Ovary (tissue), 7 donors: ENCODE measurements at regions not wholly inside any gene's neighbourhood (a gene's known extent, or its start where the extent isn't known, plus 50 kb on each side); places are given as distances from the start of the nearest gene placed in this dataset. TPM values are rescaled to one million over a fixed set of nuclear protein-coding genes. Genes with fewer than 3 reads are reported as not detected.
A peak's percentile ranks its signal among the peaks of the same experiment; 100 is the strongest.

ENCODE experiments used
- DNase-seq, 5 donors: peaks; one replicate each; pipeline ENCODE4 v3.0.0-alpha.2; 2019 to 2020
- H3K27ac ChIP-seq, 2 donors: fragments of 200-600 bp; one replicate each; pipeline versions ENCODE4 v1.5.1 to v1.8.0; 2019 to 2022
- H3K27me3 ChIP-seq: fragments of 200-600 bp; one replicate; pipeline ENCODE4 v1.8.0; 2022
- H3K36me3 ChIP-seq: fragments of 200-600 bp; sonication (generic); one replicate; pipeline ENCODE4 v1.5.1; 2019
- H3K4me1 ChIP-seq: one replicate; pipeline ENCODE4 v1.8.1; 2013; ENCODE audit warnings: mild to moderate bottlenecking, moderate library complexity; ENCODE audit not compliant: insufficient read depth
- H3K4me3 ChIP-seq: fragments of 200-600 bp; sonication (generic); one replicate; pipeline ENCODE4 v1.5.1; 2017
- H3K9me3 ChIP-seq, 2 donors: fragments of 200-600 bp in 1 of 2; sonication (generic) in 1 of 2; one replicate each; pipeline versions ENCODE4 v1.5.1 to v1.8.1; 2013 to 2019; ENCODE audit warnings: mild to moderate bottlenecking in 1 of 2, moderate library complexity in 1 of 2
- EP300 ChIP-seq: sonication (generic); formaldehyde crosslinking; IDR thresholded peaks from one replicate; pipeline ENCODE4 v1.6.1; 2017; ENCODE audit warnings: antibody characterized with exemption
- POLR2A ChIP-seq: fragments of 450-650 bp; IDR thresholded peaks from one replicate; pipeline ENCODE4 v1.6.1; 2017; ENCODE audit warnings: antibody characterized with exemption, mild to moderate bottlenecking, moderate library complexity
- WGBS, 3 donors: extraction: QIAGEN DNeasy Blood & Tissue Kit in 1 of 3; methylation state at CpG; one replicate each; pipeline versions ENCODE4 v1.1.5 to v1.1.7; 2013 to 2017; 5-methylcytosine and 5-hydroxymethylcytosine counted together
- intact Hi-C, 4 donors: fragments of 100-400 bp; cut with DNase I; formaldehyde crosslinking; loops; one replicate each; pipeline versions ENCODE4 v1.11.0 to v1.15.1; 2022 to 2023
- small RNA-seq: library from RNA; depleted of rRNA; stranded (forward); fragments of <200 nt; gene quantifications from one replicate; pipeline ENCODE3, GENCODE V24; 2016
- TF ChIP-seq, protein P1 (sequence below), 3 donors: fragments of 450-650 bp in 2 of 3; fragments of 200-600 bp in 1 of 3; IDR thresholded peaks; one replicate each; pipeline versions ENCODE4 v1.5.1 to v1.8.0; 2016 to 2022; ENCODE audit warnings: antibody characterized with exemption in 3 of 3, mild to moderate bottlenecking in 1 of 3
- donor health status: DM: no; HTN: no; CAD: no; lungs with moderate emphysema.
- donor health status: DM: no; HTN: no; CAD: no.
- donor health status: Bipolar disorder and iron deficiency.
- donor health status: DM: no; HTN: no; CAD: no.
- donor health status: DM: yes; HTN: yes; CAD: no.

- Histone ChIP-seq H3K36me3 (no peaks in the 10 kb centered on the region), H3K9me3 (no peaks in the 10 kb centered on the region), H3K4me3 (no peak overlapping the region), H3K27me3 (no peaks in the 10 kb centered on the region), H3K4me1 (no peaks in the 10 kb centered on the region), H3K27ac (no peak overlapping the region)
- DNase-seq, result peak in 1 of 5 donors; percentile 16
- intact Hi-C loops, result loop anchor here in 1 of 4 donors (10.0 kb wide), 1 partner anchor 244 kb away; no protein-coding TSS in a partner anchor
- TF ChIP-seq, protein P1, sequence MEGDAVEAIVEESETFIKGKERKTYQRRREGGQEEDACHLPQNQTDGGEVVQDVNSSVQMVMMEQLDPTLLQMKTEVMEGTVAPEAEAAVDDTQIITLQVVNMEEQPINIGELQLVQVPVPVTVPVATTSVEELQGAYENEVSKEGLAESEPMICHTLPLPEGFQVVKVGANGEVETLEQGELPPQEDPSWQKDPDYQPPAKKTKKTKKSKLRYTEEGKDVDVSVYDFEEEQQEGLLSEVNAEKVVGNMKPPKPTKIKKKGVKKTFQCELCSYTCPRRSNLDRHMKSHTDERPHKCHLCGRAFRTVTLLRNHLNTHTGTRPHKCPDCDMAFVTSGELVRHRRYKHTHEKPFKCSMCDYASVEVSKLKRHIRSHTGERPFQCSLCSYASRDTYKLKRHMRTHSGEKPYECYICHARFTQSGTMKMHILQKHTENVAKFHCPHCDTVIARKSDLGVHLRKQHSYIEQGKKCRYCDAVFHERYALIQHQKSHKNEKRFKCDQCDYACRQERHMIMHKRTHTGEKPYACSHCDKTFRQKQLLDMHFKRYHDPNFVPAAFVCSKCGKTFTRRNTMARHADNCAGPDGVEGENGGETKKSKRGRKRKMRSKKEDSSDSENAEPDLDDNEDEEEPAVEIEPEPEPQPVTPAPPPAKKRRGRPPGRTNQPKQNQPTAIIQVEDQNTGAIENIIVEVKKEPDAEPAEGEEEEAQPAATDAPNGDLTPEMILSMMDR (IDR thresholded peaks at IDR 0.05), result peak in 1 of 3 donors; percentile 51
- TF ChIP-seq POLR2A, result no peak
- WGBS, 3 donors, result 26 to 37% (median 29%) methylated on average over 4 of the region's 4 CpGs
These were observed 52.2 kb upstream of the KCNH7 start for GRCh38 chr2:162890690-162891311.

DNA sequence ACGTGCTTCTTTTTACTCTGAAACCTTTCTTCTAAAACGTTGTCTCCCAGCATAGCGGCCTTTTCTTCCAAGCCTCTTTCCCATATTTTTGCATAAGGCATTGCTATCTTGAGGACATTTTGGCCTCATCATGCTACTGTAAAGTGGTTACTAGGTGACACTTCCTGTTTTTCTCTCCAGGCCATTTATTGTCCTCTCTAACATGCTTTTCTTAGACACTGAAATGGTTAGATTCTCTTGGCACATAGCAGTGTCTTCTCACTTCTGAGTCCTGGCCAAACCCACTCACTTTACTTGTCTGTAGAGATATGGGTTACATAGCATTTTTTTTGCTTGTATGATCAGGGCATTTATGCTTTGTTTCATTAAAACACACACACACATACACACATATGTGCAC is 50.1 kb upstream of the KCNH7 start:
- WGBS, 3 donors, result 68 to 76% (median 69%) methylated on average over 3 of the region's 3 CpGs
- H3K27me3 ChIP-seq, result no peaks in the 10 kb centered on the region
- no peak overlapping the region for H3K27ac ChIP-seq
- intact Hi-C loops, result loop anchor here in 1 of 4 donors (10.0 kb wide), 1 partner anchor 246 kb away; no protein-coding TSS in a partner anchor
- H3K36me3 ChIP-seq, result no peaks in the 10 kb centered on the region
- H3K4me3 ChIP-seq, result no peak overlapping the region
- DNase-seq, result no peak
- H3K9me3 ChIP-seq, result no peaks in the 10 kb centered on the region
- TF ChIP-seq POLR2A, result no peak
- no peak for TF ChIP-seq EP300
- TF ChIP-seq, protein P1 (IDR thresholded peaks at IDR 0.05), result no peak
- H3K4me1 ChIP-seq, result no peaks in the 10 kb centered on the region

Small RNA genes lying in the stretch of these regions (small RNA-seq; reads per million reads assigned to genes)
- gene RNU6-627P, result not detected
